H9 (cell line): ENCODE measurements at regions not wholly inside any gene's neighbourhood (a gene's known extent, or its start where the extent isn't known, plus 50 kb on each side); places are given as distances from the start of the nearest gene placed in this dataset.

ENCODE experiments used
- DNase-seq: peaks from one replicate; pipeline ENCODE4 v3.0.0-alpha.2; 2017
- H2AFZ ChIP-seq: one replicate; pipeline ENCODE4 v1.6.1; 2013; ENCODE audit warnings: mild to moderate bottlenecking, low read length, control low read depth, moderate library complexity
- H2AK5ac ChIP-seq: 2 replicates; pipeline ENCODE4 v1.6.1; 2013; ENCODE audit warnings: low read length, control low read depth, mixed read lengths; ENCODE audit not compliant: insufficient read length
- H2BK120ac ChIP-seq: one replicate; pipeline ENCODE4 v1.6.1; 2013; ENCODE audit warnings: low read depth, mild to moderate bottlenecking, low read length, control low read depth, inconsistent platforms; ENCODE audit not compliant: poor library complexity, severe bottlenecking
- H2BK12ac ChIP-seq: 2 replicates; pipeline ENCODE4 v1.6.1; 2013; ENCODE audit warnings: low read length, control low read depth, mixed read lengths, low read depth; ENCODE audit not compliant: insufficient read length
- H2BK15ac ChIP-seq: 2 replicates; pipeline ENCODE4 v1.6.1; 2013; ENCODE audit warnings: low read depth, low read length, control low read depth
- H2BK20ac ChIP-seq: one replicate; pipeline ENCODE4 v1.6.1; 2013; ENCODE audit warnings: low read depth, mild to moderate bottlenecking, low read length, control low read depth, inconsistent platforms; ENCODE audit not compliant: poor library complexity, severe bottlenecking
- H2BK5ac ChIP-seq: 2 replicates; pipeline ENCODE4 v1.6.1; 2013; ENCODE audit warnings: low read length, control low read depth, mixed read lengths; ENCODE audit not compliant: insufficient read length
- H3K14ac ChIP-seq: 2 replicates; pipeline ENCODE4 v1.6.1; 2013; ENCODE audit warnings: low read length, control low read depth; ENCODE audit not compliant: insufficient read depth
- H3K18ac ChIP-seq: 2 replicates; pipeline ENCODE4 v1.6.1; 2013; ENCODE audit warnings: low read depth, mild to moderate bottlenecking, mixed read lengths, low read length, control low read depth; ENCODE audit not compliant: insufficient read length
- H3K23ac ChIP-seq: 2 replicates; pipeline ENCODE4 v1.6.1; 2013; ENCODE audit warnings: low read length, control low read depth, mixed read lengths, low read depth; ENCODE audit not compliant: insufficient read length
- H3K23me2 ChIP-seq: 2 replicates; pipeline ENCODE4 v1.6.1; 2013; ENCODE audit warnings: low read depth, mild to moderate bottlenecking, mixed read lengths, low read length, control low read depth; ENCODE audit not compliant: insufficient read length, poor library complexity, severe bottlenecking
- H3K27ac ChIP-seq: 2 replicates; pipeline ENCODE4 v1.5.1; 2013; ENCODE audit warnings: low read length, control low read depth, mixed read lengths, low read depth; ENCODE audit not compliant: insufficient read length
- H3K27me3 ChIP-seq: 2 replicates; pipeline ENCODE4 v1.6.1; 2013; ENCODE audit warnings: low read length, control low read depth, inconsistent platforms; ENCODE audit not compliant: insufficient read depth
- H3K4ac ChIP-seq: 2 replicates; pipeline ENCODE4 v1.6.1; 2013; ENCODE audit warnings: low read depth, mild to moderate bottlenecking, control low read depth, inconsistent platforms, low read length, moderate library complexity
- H3K4me1 ChIP-seq: 2 replicates; pipeline ENCODE4 v1.6.1; 2013; ENCODE audit warnings: low read length, control low read depth, inconsistent platforms; ENCODE audit not compliant: insufficient read depth
- H3K4me2 ChIP-seq: 2 replicates; pipeline ENCODE4 v1.6.1; 2013; ENCODE audit warnings: low read length, control low read depth, mixed read lengths; ENCODE audit not compliant: insufficient read length, insufficient read depth
- H3K56ac ChIP-seq: 2 replicates; pipeline ENCODE4 v1.6.1; 2013; ENCODE audit warnings: low read depth, mild to moderate bottlenecking, mixed read lengths, low read length, control low read depth; ENCODE audit not compliant: insufficient read length
- H3K79me1 ChIP-seq: 2 replicates; pipeline ENCODE4 v1.6.1; 2013; ENCODE audit warnings: low read depth, mild to moderate bottlenecking, moderate library complexity, low read length, control low read depth, inconsistent platforms; ENCODE audit not compliant: insufficient read depth, poor library complexity, severe bottlenecking
- H3K79me2 ChIP-seq: 2 replicates; pipeline ENCODE4 v1.6.1; 2013; ENCODE audit warnings: low read length, control low read depth, inconsistent platforms; ENCODE audit not compliant: insufficient read depth
- H3K9ac ChIP-seq: 2 replicates; pipeline ENCODE4 v1.6.1; 2013; ENCODE audit warnings: low read length, control low read depth, mixed read lengths; ENCODE audit not compliant: insufficient read length; ENCODE audit errors: extremely low read depth
- H3K9me3 ChIP-seq: one replicate; pipeline ENCODE4 v1.6.1; 2013; ENCODE audit warnings: low read depth, low read length, inconsistent platforms; ENCODE audit not compliant: control insufficient read depth
- H3T11ph ChIP-seq: one replicate; pipeline ENCODE4 v1.6.1; 2013; ENCODE audit warnings: mild to moderate bottlenecking, low read length, control low read depth, inconsistent platforms
- H4K20me1 ChIP-seq: one replicate; pipeline ENCODE4 v1.6.1; 2013; ENCODE audit not compliant: control insufficient read depth, insufficient read length, insufficient read depth
- H4K5ac ChIP-seq: 2 replicates; pipeline ENCODE4 v1.6.1; 2013; ENCODE audit warnings: low read depth, mild to moderate bottlenecking, mixed read lengths, low read length, control low read depth; ENCODE audit not compliant: insufficient read length
- H4K8ac ChIP-seq: replicated peaks from 2 replicates; pipeline ENCODE4 v1.6.1; 2013; ENCODE audit warnings: low read length, control low read depth, mixed read lengths, low read depth; ENCODE audit not compliant: insufficient read length
- H4K91ac ChIP-seq: 2 replicates; pipeline ENCODE4 v1.6.1; 2013; ENCODE audit warnings: low read depth, mild to moderate bottlenecking, moderate library complexity, mixed read lengths, low read length, control low read depth; ENCODE audit not compliant: insufficient read length
- H3K27ac Mint-ChIP-seq, 3 experiments: 2 replicates in 2 of 3; 3 replicates in 1 of 3; pipeline ENCODE4 v1.8.0; 2020 to 2021; ENCODE audit warnings: mixed read lengths in 3 of 3, mild to moderate bottlenecking in 1 of 3, moderate library complexity in 1 of 3
- H3K27me3 Mint-ChIP-seq: 2 replicates; pipeline ENCODE4 v1.8.0; 2021; ENCODE audit warnings: low read depth, mild to moderate bottlenecking, moderate library complexity, mixed read lengths
- H3K36me3 Mint-ChIP-seq, 3 experiments: 2 replicates in 2 of 3; 3 replicates in 1 of 3; pipeline ENCODE4 v1.8.0; 2020 to 2021; ENCODE audit warnings: low read depth in 3 of 3, mixed read lengths in 3 of 3; ENCODE audit not compliant: insufficient read depth in 1 of 3
- H3K4me1 Mint-ChIP-seq, 2 experiments: 2 replicates each; pipeline ENCODE4 v1.8.0; 2020; ENCODE audit warnings: mixed read lengths in 2 of 2
- H3K4me3 Mint-ChIP-seq, 2 experiments: 2 replicates in 1 of 2; 3 replicates in 1 of 2; pipeline ENCODE4 v1.8.0; 2020 to 2021; ENCODE audit warnings: mild to moderate bottlenecking in 2 of 2, mixed read lengths in 2 of 2, moderate library complexity in 1 of 2
- H3K9me3 Mint-ChIP-seq, 2 experiments: 2 replicates in 1 of 2; 3 replicates in 1 of 2; pipeline ENCODE4 v1.8.0; 2020; ENCODE audit warnings: mild to moderate bottlenecking in 2 of 2, mixed read lengths in 2 of 2, moderate library complexity in 1 of 2
- WGBS: extraction: QIAGEN DNeasy Blood & Tissue Kit; methylation state at CpG from one replicate; pipeline ENCODE4 v1.1.7; 2013; ENCODE audit warnings: missing lambda C conversion rate, low lambda C conversion rate, mixed read lengths; ENCODE audit not compliant: insufficient read length; ENCODE audit errors: extremely low coverage; 5-methylcytosine and 5-hydroxymethylcytosine counted together
- TF ChIP-seq, protein P1 (sequence below): fragments of 200-600 bp; sonication (generic); conservative IDR thresholded peaks from 3 replicates; pipeline ENCODE4 v1.8.0; 2021; ENCODE audit warnings: antibody characterized with exemption, mild to moderate bottlenecking

- Histone ChIP-seq H3K9ac (no peak overlapping the region), H2BK120ac (no peak overlapping the region), H2AFZ (no peak overlapping the region), H2AK5ac (no peak overlapping the region), H3K23ac (no peak overlapping the region), H3K79me1 (no peaks in the 10 kb centered on the region), H4K8ac (no peak overlapping the region), H4K91ac (no peak overlapping the region), H3K23me2 (no peaks in the 10 kb centered on the region), H3K4me2 (no peak overlapping the region), H4K5ac (no peak overlapping the region), H3K56ac (no peak overlapping the region), H2BK15ac (no peak overlapping the region), H3K4ac (no peak overlapping the region), H3K9me3 (peaks cover 15% of the 10 kb centered on the region), H2BK5ac (no peak overlapping the region), H3K14ac (no peak overlapping the region), H2BK20ac (no peak overlapping the region), H3K79me2 (no peaks in the 10 kb centered on the region), H3K18ac (no peak overlapping the region), H3K27ac (no peak overlapping the region), H2BK12ac (no peak overlapping the region), H4K20me1 (no peaks in the 10 kb centered on the region), H3K4me1 (no peaks in the 10 kb centered on the region; the same call in 1 of the 2 replicates), H3K27me3 (no peaks in the 10 kb centered on the region), H3T11ph (no peak overlapping the region)
- Mint-ChIP-seq H3K27ac (no peak overlapping the region), H3K27me3 (no peaks in the 10 kb centered on the region; the same call in none of the 2 replicates), H3K9me3 (peaks cover 23 to 24% of the 10 kb centered on the region in 2 experiments), H3K4me1 (peaks cover 0 to 5% of the 10 kb centered on the region in 2 experiments; a peak in 3 of 4 replicates), H3K4me3 (no peak overlapping the region), H3K36me3 (peaks cover 9 to 23% (median 12%) of the 10 kb centered on the region in 3 experiments; a peak in 6 of 7 replicates)
- TF ChIP-seq, protein P1, sequence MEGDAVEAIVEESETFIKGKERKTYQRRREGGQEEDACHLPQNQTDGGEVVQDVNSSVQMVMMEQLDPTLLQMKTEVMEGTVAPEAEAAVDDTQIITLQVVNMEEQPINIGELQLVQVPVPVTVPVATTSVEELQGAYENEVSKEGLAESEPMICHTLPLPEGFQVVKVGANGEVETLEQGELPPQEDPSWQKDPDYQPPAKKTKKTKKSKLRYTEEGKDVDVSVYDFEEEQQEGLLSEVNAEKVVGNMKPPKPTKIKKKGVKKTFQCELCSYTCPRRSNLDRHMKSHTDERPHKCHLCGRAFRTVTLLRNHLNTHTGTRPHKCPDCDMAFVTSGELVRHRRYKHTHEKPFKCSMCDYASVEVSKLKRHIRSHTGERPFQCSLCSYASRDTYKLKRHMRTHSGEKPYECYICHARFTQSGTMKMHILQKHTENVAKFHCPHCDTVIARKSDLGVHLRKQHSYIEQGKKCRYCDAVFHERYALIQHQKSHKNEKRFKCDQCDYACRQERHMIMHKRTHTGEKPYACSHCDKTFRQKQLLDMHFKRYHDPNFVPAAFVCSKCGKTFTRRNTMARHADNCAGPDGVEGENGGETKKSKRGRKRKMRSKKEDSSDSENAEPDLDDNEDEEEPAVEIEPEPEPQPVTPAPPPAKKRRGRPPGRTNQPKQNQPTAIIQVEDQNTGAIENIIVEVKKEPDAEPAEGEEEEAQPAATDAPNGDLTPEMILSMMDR = no peak
- no CpG with 5 or more reads among the region's 4 CpGs for WGBS
- peak; percentile 46 for DNase-seq
These were observed 281.9 kb upstream of the NMUR2 start for GRCh38 chr5:152686931-152687330.
